Cardiac fibroblast (primary cell): ENCODE measurements at regions not wholly inside any gene's neighbourhood (a gene's known extent, or its start where the extent isn't known, plus 50 kb on each side); places are given as distances from the start of the nearest gene placed in this dataset.

Experiments used
- DNase-seq, 2 donors: peaks; one replicate each; pipeline versions ENCODE4 v3.0.0 to v3.0.0-alpha.2; 2010; ENCODE audit warnings: low read depth in 2 of 2
- H3K4me3 ChIP-seq, 2 donors: replicated peaks in 1 of 2; 1 replicate in 1 of 2; 2 replicates in 1 of 2; pipeline ENCODE4 v1.5.1; 2011; ENCODE audit warnings: low read depth in 2 of 2, low read length in 2 of 2, mild to moderate bottlenecking in 2 of 2, moderate library complexity in 1 of 2
- TF ChIP-seq, protein P1 (sequence below): IDR thresholded peaks from one replicate; pipeline ENCODE4 v1.5.1; 2011; ENCODE audit warnings: low read depth, mild to moderate bottlenecking, low read length, inconsistent platforms

GRCh38 chr5:82704381-82704780 is 372.8 kb downstream of the TMEM167A start:
- H3K4me3 ChIP-seq = no peak overlapping the region
- DNase-seq = no peak
- TF ChIP-seq, protein P1, sequence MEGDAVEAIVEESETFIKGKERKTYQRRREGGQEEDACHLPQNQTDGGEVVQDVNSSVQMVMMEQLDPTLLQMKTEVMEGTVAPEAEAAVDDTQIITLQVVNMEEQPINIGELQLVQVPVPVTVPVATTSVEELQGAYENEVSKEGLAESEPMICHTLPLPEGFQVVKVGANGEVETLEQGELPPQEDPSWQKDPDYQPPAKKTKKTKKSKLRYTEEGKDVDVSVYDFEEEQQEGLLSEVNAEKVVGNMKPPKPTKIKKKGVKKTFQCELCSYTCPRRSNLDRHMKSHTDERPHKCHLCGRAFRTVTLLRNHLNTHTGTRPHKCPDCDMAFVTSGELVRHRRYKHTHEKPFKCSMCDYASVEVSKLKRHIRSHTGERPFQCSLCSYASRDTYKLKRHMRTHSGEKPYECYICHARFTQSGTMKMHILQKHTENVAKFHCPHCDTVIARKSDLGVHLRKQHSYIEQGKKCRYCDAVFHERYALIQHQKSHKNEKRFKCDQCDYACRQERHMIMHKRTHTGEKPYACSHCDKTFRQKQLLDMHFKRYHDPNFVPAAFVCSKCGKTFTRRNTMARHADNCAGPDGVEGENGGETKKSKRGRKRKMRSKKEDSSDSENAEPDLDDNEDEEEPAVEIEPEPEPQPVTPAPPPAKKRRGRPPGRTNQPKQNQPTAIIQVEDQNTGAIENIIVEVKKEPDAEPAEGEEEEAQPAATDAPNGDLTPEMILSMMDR = no peak

- TF ChIP-seq, protein P1 = no peak
- no peak for DNase-seq
- H3K4me3 ChIP-seq = no peak overlapping the region
Measured at GRCh38 chr5:82702046-82702445, 375.1 kb downstream of the TMEM167A start.

DNA sequence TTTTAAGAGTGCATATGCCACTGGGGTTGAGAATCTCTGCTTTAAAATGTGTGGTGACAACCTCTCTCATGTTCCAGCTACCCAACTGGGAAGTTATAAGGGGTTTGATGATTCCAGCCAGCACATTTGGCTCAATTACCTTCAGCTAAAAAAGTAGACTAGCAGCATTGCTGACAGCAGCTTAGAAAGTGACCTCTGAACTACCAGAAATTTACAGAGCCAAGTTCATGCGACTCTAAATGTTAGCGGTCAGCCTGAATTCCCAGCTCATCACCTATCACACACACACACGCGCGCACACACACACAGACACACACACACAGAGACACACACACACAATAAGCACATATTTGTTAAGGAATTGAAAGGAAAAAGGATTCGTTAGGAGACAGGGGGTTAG is 377.5 kb downstream of the TMEM167A start:
- DNase-seq = no peak
- TF ChIP-seq, protein P1 = no peak
- H3K4me3 ChIP-seq = no peak overlapping the region

- DNase-seq = no peak
- TF ChIP-seq, protein P1 = no peak
- H3K4me3 ChIP-seq = no peak overlapping the region
Measured at GRCh38 chr5:82698026-82698425, 379.2 kb downstream of the TMEM167A start.

GRCh38 chr5:82694711-82695285 is 382.4 kb downstream of the TMEM167A start:
- no peak overlapping the region for H3K4me3 ChIP-seq

GRCh38 chr5:82692826-82693225 is 384.4 kb downstream of the TMEM167A start:
- DNase-seq = no peak
- no peak overlapping the region for H3K4me3 ChIP-seq
- TF ChIP-seq, protein P1 = no peak

More at GRCh38 chr5:82694711-82695285, 382.4 kb downstream of the TMEM167A start:
- TF ChIP-seq, protein P1 = no peak
- DNase-seq = no peak

DNA sequence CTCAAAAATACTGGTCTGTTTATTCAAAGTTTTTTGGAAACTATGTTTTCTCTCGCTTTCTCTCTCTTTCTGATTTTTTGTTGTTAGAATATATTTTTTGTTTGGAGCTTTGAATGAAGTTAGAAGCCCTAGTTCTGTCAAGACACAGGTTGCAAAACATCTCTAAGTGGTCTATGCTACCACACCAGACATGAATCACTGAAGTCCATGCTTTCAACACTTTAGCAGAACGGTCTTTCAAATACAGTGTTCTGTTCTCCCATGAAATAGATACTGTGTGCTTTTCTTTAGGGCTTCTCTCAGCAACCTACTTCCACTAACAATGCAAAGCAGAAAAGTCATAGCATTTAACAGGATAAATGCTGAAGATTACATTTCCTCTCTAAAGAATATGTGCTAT is 392.5 kb downstream of the TMEM167A start:
- no peak overlapping the region for H3K4me3 ChIP-seq

More for the DNA sequence above, 392.5 kb downstream of the TMEM167A start:
- TF ChIP-seq, protein P1 = no peak
- no peak for DNase-seq
